ENCODE measurements at regions not wholly inside any gene's neighbourhood (a gene's known extent, or its start where the extent isn't known, plus 50 kb on each side); places are given as distances from the start of the nearest gene placed in this dataset.

GRCh38 chr18:38244480-38244879, 678.9 kb upstream of the CELF4 start:
- TF ChIP-seq, protein P1, sequence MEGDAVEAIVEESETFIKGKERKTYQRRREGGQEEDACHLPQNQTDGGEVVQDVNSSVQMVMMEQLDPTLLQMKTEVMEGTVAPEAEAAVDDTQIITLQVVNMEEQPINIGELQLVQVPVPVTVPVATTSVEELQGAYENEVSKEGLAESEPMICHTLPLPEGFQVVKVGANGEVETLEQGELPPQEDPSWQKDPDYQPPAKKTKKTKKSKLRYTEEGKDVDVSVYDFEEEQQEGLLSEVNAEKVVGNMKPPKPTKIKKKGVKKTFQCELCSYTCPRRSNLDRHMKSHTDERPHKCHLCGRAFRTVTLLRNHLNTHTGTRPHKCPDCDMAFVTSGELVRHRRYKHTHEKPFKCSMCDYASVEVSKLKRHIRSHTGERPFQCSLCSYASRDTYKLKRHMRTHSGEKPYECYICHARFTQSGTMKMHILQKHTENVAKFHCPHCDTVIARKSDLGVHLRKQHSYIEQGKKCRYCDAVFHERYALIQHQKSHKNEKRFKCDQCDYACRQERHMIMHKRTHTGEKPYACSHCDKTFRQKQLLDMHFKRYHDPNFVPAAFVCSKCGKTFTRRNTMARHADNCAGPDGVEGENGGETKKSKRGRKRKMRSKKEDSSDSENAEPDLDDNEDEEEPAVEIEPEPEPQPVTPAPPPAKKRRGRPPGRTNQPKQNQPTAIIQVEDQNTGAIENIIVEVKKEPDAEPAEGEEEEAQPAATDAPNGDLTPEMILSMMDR (IDR thresholded peaks at IDR 0.05) = no peak
- TF ChIP-seq POLR2A (IDR thresholded peaks at IDR 0.05) = no peak
- TF ChIP-seq EP300 (IDR thresholded peaks at IDR 0.05) = no peak

All from ovary (tissue), 3 donors.